Non-pigmented ciliary epithelial cell (primary cell): ENCODE measurements at regions not wholly inside any gene's neighbourhood (a gene's known extent, or its start where the extent isn't known, plus 50 kb on each side); places are given as distances from the start of the nearest gene placed in this dataset.

ENCODE experiments used
- DNase-seq: peaks from one replicate; pipeline ENCODE4 v3.0.0-alpha.2; 2010; ENCODE audit warnings: low read depth

GRCh38 chr15:53400986-53401385 lies 358.5 kb downstream of the WDR72 start:
- no peak for DNase-seq

GRCh38 chr15:53397041-53397616 lies 362.3 kb downstream of the WDR72 start:
- no peak for DNase-seq

GRCh38 chr15:53395871-53396270 lies 363.6 kb downstream of the WDR72 start:
- no peak for DNase-seq

- DNase-seq, result no peak
Observed at GRCh38 chr15:53390549-53390948, 368.9 kb downstream of the WDR72 start.

GRCh38 chr15:53389271-53390037 lies 370.0 kb downstream of the WDR72 start:
- DNase-seq, result no peak

- DNase-seq, result no peak
Observed at GRCh38 chr15:53384417-53384816, 375.0 kb downstream of the WDR72 start.

GRCh38 chr15:53378096-53378800 lies 381.2 kb downstream of the WDR72 start:
- no peak for DNase-seq

GRCh38 chr15:53367740-53368139 lies 391.7 kb downstream of the WDR72 start:
- no peak for DNase-seq

GRCh38 chr15:53360881-53361280 lies 398.6 kb downstream of the WDR72 start:
- no peak for DNase-seq

- DNase-seq, result no peak
Observed at GRCh38 chr15:53359038-53359437, 400.4 kb downstream of the WDR72 start.

- DNase-seq, result no peak
Observed at GRCh38 chr15:53354874-53355273, 404.6 kb downstream of the WDR72 start.

- DNase-seq, result no peak
Observed at GRCh38 chr15:53351373-53351772, 408.1 kb downstream of the WDR72 start.

GRCh38 chr15:53346583-53346982 lies 412.9 kb downstream of the WDR72 start:
- DNase-seq, result no peak

GRCh38 chr15:53331328-53332190 lies 427.9 kb downstream of the WDR72 start:
- DNase-seq, result no peak

- DNase-seq, result no peak
Observed at GRCh38 chr15:53328341-53328740, 431.1 kb downstream of the WDR72 start.

GRCh38 chr15:53324061-53324460 lies 435.4 kb downstream of the WDR72 start:
- no peak for DNase-seq

GRCh38 chr15:53323191-53323590 lies 436.3 kb downstream of the WDR72 start:
- DNase-seq, result no peak

- DNase-seq, result no peak
Observed at GRCh38 chr15:53320816-53321215, 438.6 kb downstream of the WDR72 start.

- no peak for DNase-seq
Observed at GRCh38 chr15:53312707-53313106, 446.8 kb downstream of the WDR72 start.

- DNase-seq, result no peak
Observed at GRCh38 chr15:53310709-53311108, 448.8 kb downstream of the WDR72 start.

GRCh38 chr15:53307952-53308624 lies 451.4 kb downstream of the WDR72 start:
- no peak for DNase-seq

- no peak for DNase-seq
Observed at GRCh38 chr15:53305554-53305953, 453.9 kb downstream of the WDR72 start.
